K562 (cell line): ENCODE measurements at regions not wholly inside any gene's neighbourhood (a gene's known extent, or its start where the extent isn't known, plus 50 kb on each side); places are given as distances from the start of the nearest gene placed in this dataset.

Experiments used
- ATAC-seq: fragments of 200-7000 bp; cut with Tn5 transposase; 3 replicates; pipeline ENCODE4 v1.9.1; 2020; ENCODE audit warnings: moderate library complexity
- BruUV-seq: library from RNA; stranded (reverse); fragments of 400-500 nt; replicated peaks from 2 replicates; lab custom pipeline; 2021; lab: Mats Ljungman, UMichigan
- CTCF ChIA-PET: fragments of 300-600 bp; formaldehyde crosslinking; extraction: SDS; loops from one replicate; lab custom pipeline; 2021; ENCODE audit warnings: low intra/inter-chr PET ratio; lab: Yijun Ruan, JAX
- POLR2A ChIA-PET: fragments of 300-600, 350-650 bp; sonication (Branson Sonifier 250); formaldehyde crosslinking; extraction: SDS; loops from one replicate; lab custom pipeline; 2021; ENCODE audit warnings: antibody characterized with exemption, inconsistent platforms; lab: Yijun Ruan, JAX
- DNase-seq, 4 experiments: peaks; one replicate each; pipeline versions ENCODE4 v3.0.0 to v3.0.0-alpha.2; 2011 to 2018; ENCODE audit warnings: low spot score in 3 of 4, mixed read lengths in 3 of 4; ENCODE audit errors: extremely low read depth in 1 of 4
- FAIRE-seq: peaks from 2 replicates; lab custom pipeline; 2011; peaks lifted over from hg19 to GRCh38; lab: Jason Lieb, UNC
- H2AFZ ChIP-seq: 2 replicates; pipeline ENCODE4 v1.6.0; 2011; ENCODE audit warnings: low read depth, low read length, control low read depth, inconsistent platforms
- H3K27ac ChIP-seq: fragments of 200-600 bp; 3 replicates; pipeline ENCODE4 v1.8.0; 2011; ENCODE audit warnings: low read depth, mild to moderate bottlenecking, control low read depth, inconsistent platforms, low read length, moderate library complexity, mixed read lengths; ENCODE audit errors: extremely low read depth
- H3K27me3 ChIP-seq, 2 experiments: fragments of 300-600 bp in 1 of 2; 2 replicates in 1 of 2; 3 replicates in 1 of 2; pipeline versions ENCODE4 v1.6.0 to v1.8.0; 2011; ENCODE audit warnings: inconsistent platforms in 2 of 2, low read length in 2 of 2, mild to moderate bottlenecking in 1 of 2, mixed read lengths in 1 of 2, moderate library complexity in 1 of 2; ENCODE audit not compliant: control insufficient read depth in 2 of 2, insufficient read depth in 2 of 2
- H3K36me3 ChIP-seq: fragments of 300-600 bp; 3 replicates; pipeline ENCODE4 v1.8.0; 2011; ENCODE audit warnings: mild to moderate bottlenecking, low read length, inconsistent platforms; ENCODE audit not compliant: control insufficient read depth, insufficient read depth
- H3K4me1 ChIP-seq, 2 experiments: fragments of 200-600 bp in 1 of 2; replicated peaks in 1 of 2; 2 replicates in 1 of 2; 3 replicates in 1 of 2; pipeline versions ENCODE4 v1.5.1 to v1.8.0; 2011; ENCODE audit warnings: inconsistent platforms in 2 of 2, low read length in 2 of 2, mild to moderate bottlenecking in 1 of 2, mixed read lengths in 1 of 2, moderate library complexity in 1 of 2; ENCODE audit not compliant: control insufficient read depth in 2 of 2, insufficient read depth in 2 of 2
- H3K4me2 ChIP-seq: 2 replicates; pipeline ENCODE4 v1.6.1; 2011; ENCODE audit warnings: low read length, control low read depth, inconsistent platforms, mixed read lengths; ENCODE audit not compliant: insufficient read depth
- H3K4me3 ChIP-seq: fragments of 200-600 bp; sonication (generic), shearing (Covaris generic); 2 replicates; pipeline ENCODE4 v1.5.1; 2016; ENCODE audit warnings: control low read depth, inconsistent platforms
- H3K79me2 ChIP-seq: fragments of 200-600 bp; 3 replicates; pipeline ENCODE4 v1.8.0; 2011; ENCODE audit warnings: low read length, inconsistent platforms; ENCODE audit not compliant: control insufficient read depth, insufficient read depth
- H3K9ac ChIP-seq, 2 experiments: 2 replicates each; pipeline versions ENCODE4 v1.6.0 to v1.6.1; 2011; ENCODE audit warnings: low read depth in 2 of 2, low read length in 2 of 2, control low read depth in 1 of 2, inconsistent platforms in 1 of 2, mild to moderate bottlenecking in 1 of 2, mixed read lengths in 1 of 2; ENCODE audit not compliant: insufficient read depth in 1 of 2
- H3K9me1 ChIP-seq: one replicate; pipeline ENCODE4 v1.6.0; 2011; ENCODE audit warnings: inconsistent platforms, mild to moderate bottlenecking, low read length, moderate library complexity; ENCODE audit not compliant: control insufficient read depth, insufficient read depth
- H3K9me3 ChIP-seq: replicated peaks from 2 replicates; pipeline ENCODE4 v1.5.1; 2011; ENCODE audit warnings: low read depth, low read length, inconsistent platforms; ENCODE audit not compliant: control insufficient read depth, insufficient read depth
- H4K20me1 ChIP-seq: replicated peaks from 2 replicates; pipeline ENCODE4 v1.6.1; 2011; ENCODE audit warnings: low read length, inconsistent platforms, mixed read lengths; ENCODE audit not compliant: control insufficient read depth, insufficient read depth
- CBX8 ChIP-seq: fragments of 200-600 bp; sonication (generic); IDR thresholded peaks from 2 replicates; pipeline ENCODE4 v1.6.1; 2012; ENCODE audit warnings: borderline replicate concordance, mixed run types, low read depth, mild to moderate bottlenecking, moderate library complexity, mixed read lengths, low read length, control low read depth, inconsistent platforms; ENCODE audit not compliant: poor library complexity, severe bottlenecking; ENCODE audit errors: extremely low read depth
- CCAR2 ChIP-seq: fragments of 200-400 bp; formaldehyde crosslinking; IDR thresholded peaks from 2 replicates; pipeline ENCODE4 v1.6.1; 2017; ENCODE audit warnings: mild to moderate bottlenecking, low read depth, low read length
- DACH1 ChIP-seq: fragments of 450-650 bp; IDR thresholded peaks from 2 replicates; pipeline ENCODE4 v1.6.1; 2018; ENCODE audit not compliant: partially characterized antibody
- HCFC1 ChIP-seq: IDR thresholded peaks from 2 replicates; pipeline ENCODE4 v1.6.1; 2012; ENCODE audit warnings: low read depth, low read length, improper control_type of control experiment
- MYBL2 ChIP-seq, 2 experiments: fragments of 450-650 bp in 1 of 2; sonication (generic) in 1 of 2; formaldehyde crosslinking in 1 of 2; IDR thresholded peaks; 2 replicates each; pipeline versions ENCODE4 v1.6.1 to v1.8.1; 2017 to 2022; ENCODE audit warnings: borderline replicate concordance in 1 of 2, inconsistent platforms in 1 of 2, low read depth in 1 of 2, mild to moderate bottlenecking in 1 of 2, missing genetic modification reagents in 1 of 2, moderate library complexity in 1 of 2
- NFRKB ChIP-seq: fragments of 450-650 bp; IDR thresholded peaks from 2 replicates; pipeline ENCODE4 v1.6.1; 2016; ENCODE audit warnings: low read depth
- SFPQ ChIP-seq: fragments of 200-400 bp; formaldehyde crosslinking; IDR thresholded peaks from 2 replicates; pipeline ENCODE4 v1.6.1; 2017; ENCODE audit warnings: mild to moderate bottlenecking, low read depth, low read length, moderate library complexity
- YBX1 ChIP-seq: fragments of 450-650 bp; IDR thresholded peaks from 2 replicates; pipeline ENCODE4 v1.7.1; 2016; ENCODE audit warnings: mild to moderate bottlenecking
- ZZZ3 ChIP-seq: fragments of 450-650 bp; IDR thresholded peaks from 2 replicates; pipeline ENCODE4 v1.6.1; 2016; ENCODE audit warnings: antibody characterized with exemption, mild to moderate bottlenecking, moderate library complexity
- WGBS: fragments of 100-300 bp; shearing (Covaris generic); methylation state at CpG from one replicate; pipeline ENCODE4 v1.1.6; 2016; ENCODE audit warnings: low coverage, mixed read lengths; ENCODE audit not compliant: insufficient coverage; ENCODE audit errors: missing lambda C conversion rate; 5-methylcytosine and 5-hydroxymethylcytosine counted together
- in situ Hi-C: fragments of 300-500 bp; cut with MboI; formaldehyde crosslinking; loops from 4 replicates; pipeline ENCODE4 v1.15.0; 2018; ENCODE audit warnings: inconsistent platforms, mixed read lengths
- intact Hi-C: fragments of 100-400 bp; cut with micrococcal nuclease; formaldehyde crosslinking; loops from 2 replicates; pipeline ENCODE4 v1.14.2; 2022

DNA sequence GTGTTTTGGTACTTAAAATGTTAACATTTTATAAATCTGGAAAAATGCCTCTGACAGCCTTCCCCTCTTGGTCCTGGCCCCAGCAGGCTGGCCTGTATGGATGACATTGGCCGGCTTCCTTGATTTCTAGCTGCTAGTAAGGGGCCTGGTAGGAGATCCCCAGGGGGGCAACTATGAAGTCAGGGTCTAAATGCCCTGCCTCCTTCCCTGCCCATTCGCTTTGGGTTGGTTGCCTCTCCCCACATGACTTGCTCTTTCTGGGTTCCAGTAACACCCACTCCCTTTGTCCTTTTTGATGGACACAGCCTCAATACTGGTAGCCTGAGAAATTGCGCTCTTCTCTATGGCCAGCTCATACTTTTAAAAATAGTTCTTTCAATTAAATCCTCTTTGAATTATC is 78.0 kb upstream of the MAD2L1 start:
- no peaks in the 10 kb centered on the region for H3K9me1 ChIP-seq
- H4K20me1 ChIP-seq, result no peaks in the 10 kb centered on the region
- intact Hi-C loops (no loop called here), in situ Hi-C loops (no loop called here)
- no peaks in the 10 kb centered on the region for H3K27me3 ChIP-seq
- H3K4me2 ChIP-seq, result no peak overlapping the region
- no peak overlapping the region for H3K9ac ChIP-seq
- no peaks in the 10 kb centered on the region for H3K9me3 ChIP-seq
- H3K79me2 ChIP-seq, result no peaks in the 10 kb centered on the region
- no peak overlapping the region for H3K4me3 ChIP-seq
- ATAC-seq, result no peak
- H3K27ac ChIP-seq, result no peak overlapping the region
- ChIA-PET CTCF (no interaction called here), POLR2A (no interaction called here)
- no peak for TF ChIP-seq SFPQ
- no peak for TF ChIP-seq YBX1
- TF ChIP-seq ZZZ3, result no peak
- TF ChIP-seq MYBL2 (IDR thresholded peaks at IDR 0.05; ENCODE audit: low read depth), result no peak
- no peak for TF ChIP-seq MYBL2 (CRISPR knock-in tag; IDR thresholded peaks at IDR 0.05; ENCODE audit: borderline replicate concordance)
- TF ChIP-seq NFRKB, result no peak
- TF ChIP-seq CBX8, result no peak
- no peak for TF ChIP-seq DACH1
- no peak for TF ChIP-seq HCFC1
- TF ChIP-seq CCAR2, result no peak
- H2AFZ ChIP-seq, result no peak overlapping the region
- 2% methylated on average over 3 of the region's 3 CpGs for WGBS
- no peak for DNase-seq
- no TSS peak for BruUV-seq
- no peak for FAIRE-seq
- no peaks in the 10 kb centered on the region for H3K4me1 ChIP-seq
- no peaks in the 10 kb centered on the region for H3K36me3 ChIP-seq
